ENCODE measurements at regions not wholly inside any gene's neighbourhood (a gene's known extent, or its start where the extent isn't known, plus 50 kb on each side); places are given as distances from the start of the nearest gene placed in this dataset.

GRCh38 chr2:180677200-180677599, 303.2 kb upstream of the UBE2E3 start:
- TF ChIP-seq CTCF (IDR thresholded peaks at IDR 0.05) (no peak), FOXJ3 (CRISPR knock-in tag; IDR thresholded peaks at IDR 0.05) (no peak), EZH2phosphoT487 (IDR thresholded peaks at IDR 0.05; ENCODE audit: borderline replicate concordance, low read depth) (no peak)

Data from SK-N-SH (cell line).